GM18858 (cell line): ENCODE measurements at regions not wholly inside any gene's neighbourhood (a gene's known extent, or its start where the extent isn't known, plus 50 kb on each side); places are given as distances from the start of the nearest gene placed in this dataset.

Experiments
- ATAC-seq: cut with Tn5 transposase; IDR thresholded peaks from one replicate; pipeline ENCODE4 v1.9.1; 2021; ENCODE audit not compliant: unreplicated experiment

DNA sequence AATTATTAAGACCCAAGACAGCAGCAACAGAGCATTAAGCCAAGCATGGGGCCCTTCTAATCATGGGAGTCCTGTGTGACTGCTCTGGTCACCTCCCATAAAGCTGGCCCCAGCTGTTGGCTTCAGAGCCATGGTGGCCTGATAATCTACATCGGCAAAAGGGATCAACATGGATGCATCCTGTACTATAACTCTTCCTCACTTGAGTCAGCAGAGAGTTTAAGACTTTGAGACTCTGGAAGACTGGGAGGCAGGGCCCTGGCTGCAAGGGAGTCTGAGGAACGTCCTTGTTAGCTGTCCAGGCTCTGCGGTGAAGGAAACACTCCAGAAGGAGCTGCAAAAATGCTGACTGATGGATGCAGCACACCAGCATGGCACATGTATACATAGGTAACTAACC is 95.0 kb upstream of the KIAA1217 start:
- ATAC-seq, result no peak

DNA sequence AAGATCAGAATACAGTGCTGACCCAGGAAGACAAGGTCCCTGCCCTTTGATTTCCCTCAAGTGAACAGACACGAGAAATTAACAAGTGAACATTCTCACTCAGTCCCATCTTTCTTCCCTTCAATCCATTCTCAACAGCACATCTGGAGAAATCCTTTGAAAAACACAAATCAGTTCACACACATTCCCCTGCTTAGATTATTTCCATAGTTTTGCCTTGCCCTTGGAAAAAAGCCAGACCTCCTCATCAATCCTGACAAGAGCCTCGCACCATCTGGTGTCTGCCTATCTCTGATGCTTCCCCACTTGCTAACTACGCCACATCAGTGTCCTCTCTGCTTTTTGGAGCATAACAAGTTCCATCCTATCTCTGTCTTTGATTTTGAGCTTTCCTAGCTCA is 94.4 kb upstream of the KIAA1217 start:
- no peak for ATAC-seq

DNA sequence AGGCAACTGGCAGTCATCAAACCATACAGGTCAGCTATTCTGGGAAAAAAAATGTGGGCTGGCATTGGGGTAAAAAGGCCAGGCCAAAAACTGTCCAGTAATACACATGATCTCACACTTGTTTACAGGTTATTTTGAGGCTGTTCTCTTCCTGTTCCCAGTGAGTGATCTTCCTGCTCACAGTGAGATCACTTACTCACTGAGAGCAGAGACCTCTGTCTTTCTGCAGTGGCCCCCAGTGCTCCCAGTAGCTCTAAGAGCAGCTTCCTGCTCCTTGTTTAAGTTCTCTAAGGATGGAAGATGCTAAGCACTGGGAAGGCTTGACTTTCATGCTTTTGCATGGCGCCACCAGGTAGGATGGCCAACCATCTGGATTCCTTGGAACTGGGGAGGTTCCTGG is 93.5 kb upstream of the KIAA1217 start:
- ATAC-seq, result no peak

DNA sequence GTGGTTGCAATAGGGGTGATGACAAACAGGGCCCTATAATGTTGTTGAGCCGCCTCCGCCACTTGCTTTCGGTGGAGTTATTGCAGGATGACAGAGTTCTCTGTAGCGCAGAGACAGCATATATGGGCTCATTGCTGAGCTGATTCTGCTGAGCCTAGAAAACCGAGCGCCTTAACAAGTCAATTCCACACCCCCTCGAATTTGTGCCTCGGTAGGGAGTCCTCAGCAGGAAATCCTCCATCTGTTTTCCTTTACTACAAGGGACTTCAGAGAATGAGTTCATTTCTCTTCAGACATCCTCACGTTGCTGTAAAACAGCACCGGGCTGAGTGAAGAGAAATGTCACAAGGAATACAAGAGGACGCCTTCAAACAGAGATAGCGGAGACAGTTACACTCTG is 90.7 kb upstream of the KIAA1217 start:
- no peak for ATAC-seq

DNA sequence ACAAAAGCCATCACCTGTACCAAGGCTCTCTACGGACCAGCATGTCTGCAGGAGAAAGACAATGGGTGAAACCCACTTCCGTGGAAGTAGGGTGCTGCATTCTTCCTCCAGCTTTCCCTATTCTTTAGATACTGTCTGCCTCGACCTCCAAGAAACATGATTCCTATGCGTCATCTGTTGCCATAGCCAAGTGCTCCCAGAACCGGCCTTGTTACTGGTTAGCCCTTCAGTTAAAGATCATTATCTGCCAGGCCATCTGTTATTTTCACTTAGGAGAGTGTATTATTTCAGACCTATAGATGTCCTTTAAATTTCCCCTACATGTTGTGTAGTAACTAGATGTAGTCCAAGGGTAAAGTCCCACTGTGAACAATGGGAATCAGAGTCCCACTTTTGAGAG is 89.0 kb upstream of the KIAA1217 start:
- ATAC-seq, result no peak

DNA sequence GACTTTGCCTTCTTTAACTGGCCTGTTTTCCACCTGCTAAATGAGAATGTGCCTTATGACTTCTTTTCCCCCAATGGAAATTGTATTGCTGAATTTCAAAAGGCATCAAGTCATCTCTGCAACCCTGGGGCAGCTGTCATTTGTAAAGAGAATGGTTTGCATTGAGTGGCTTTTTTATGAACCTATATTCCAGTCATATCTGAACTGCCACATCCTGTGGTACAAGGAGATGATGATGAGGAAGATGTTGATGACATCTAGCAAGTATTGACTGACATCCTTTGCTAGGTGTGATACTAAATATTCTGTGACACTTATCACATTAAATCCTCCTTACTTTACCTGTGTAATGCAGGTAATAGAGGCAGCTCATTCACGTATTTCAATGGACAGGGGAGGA is 88.3 kb upstream of the KIAA1217 start:
- ATAC-seq, result no peak

DNA sequence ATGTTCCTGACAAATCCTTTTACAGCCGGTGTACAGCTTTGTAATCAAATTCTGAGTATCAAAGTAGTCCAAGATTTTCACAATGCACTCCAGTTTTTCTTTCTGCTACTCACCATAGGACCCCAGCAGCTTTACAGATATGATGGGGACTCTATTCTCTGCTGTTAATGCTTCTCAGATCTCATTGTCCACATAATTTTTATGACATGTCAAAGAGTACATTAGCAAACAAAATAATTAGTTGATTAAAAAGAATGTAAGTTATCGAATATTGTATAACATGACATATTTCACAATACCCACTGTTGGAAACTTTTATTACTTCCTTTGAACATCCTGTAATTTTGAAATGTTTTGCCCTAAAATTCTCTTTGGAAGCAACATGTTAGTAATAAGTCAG is 81.4 kb upstream of the KIAA1217 start:
- ATAC-seq, result no peak

DNA sequence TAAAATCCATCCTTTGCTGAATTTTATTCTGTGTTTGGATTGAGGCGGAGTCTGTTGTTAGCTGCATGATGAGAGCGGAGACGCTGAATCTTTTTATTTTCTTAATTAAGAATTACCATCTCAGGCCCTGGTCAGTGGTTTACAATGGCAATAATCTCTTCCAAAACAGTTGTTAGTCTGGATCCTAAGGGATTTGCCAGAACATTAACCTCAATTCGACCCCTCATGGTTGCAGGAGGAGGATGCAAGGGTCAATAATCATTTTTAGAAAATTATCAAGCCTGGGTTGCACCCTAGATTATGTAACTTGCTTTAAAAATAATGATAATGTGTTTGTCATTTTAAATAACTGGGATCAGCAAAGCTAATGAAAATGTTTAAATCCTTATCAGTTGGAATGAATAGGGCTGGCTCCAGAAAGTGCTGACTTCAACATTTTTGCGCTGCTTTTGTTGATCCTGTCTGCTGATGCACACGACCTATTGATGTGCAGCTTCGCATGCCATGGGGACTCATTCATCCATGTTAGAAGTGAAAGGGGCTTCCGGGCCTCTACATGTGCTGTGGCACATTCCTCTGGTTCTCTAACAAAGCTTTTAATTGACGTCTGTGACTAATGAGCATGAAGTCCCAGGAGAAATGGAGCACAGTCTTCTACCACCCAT is 80.7 kb upstream of the KIAA1217 start:
- no peak for ATAC-seq

DNA sequence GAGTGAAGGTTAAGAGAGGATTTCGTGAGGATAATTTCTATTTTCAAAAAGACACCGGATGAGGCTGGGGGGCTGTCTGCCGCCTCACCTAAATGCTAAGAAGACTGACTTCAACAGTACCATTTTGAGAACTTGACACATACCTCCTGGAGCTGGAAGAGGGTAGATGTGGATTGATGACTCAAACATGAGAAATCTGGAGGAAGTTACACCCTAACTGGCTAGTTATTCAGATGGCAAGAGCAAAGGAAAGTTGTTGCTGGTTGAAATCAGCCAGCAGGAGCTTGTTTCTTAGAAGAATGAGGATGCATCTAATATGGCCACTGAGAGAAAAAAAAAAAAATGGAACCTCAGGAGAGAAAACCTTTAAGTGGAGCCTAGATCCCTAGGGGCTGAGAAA is 76.2 kb upstream of the KIAA1217 start:
- ATAC-seq, result no peak

DNA sequence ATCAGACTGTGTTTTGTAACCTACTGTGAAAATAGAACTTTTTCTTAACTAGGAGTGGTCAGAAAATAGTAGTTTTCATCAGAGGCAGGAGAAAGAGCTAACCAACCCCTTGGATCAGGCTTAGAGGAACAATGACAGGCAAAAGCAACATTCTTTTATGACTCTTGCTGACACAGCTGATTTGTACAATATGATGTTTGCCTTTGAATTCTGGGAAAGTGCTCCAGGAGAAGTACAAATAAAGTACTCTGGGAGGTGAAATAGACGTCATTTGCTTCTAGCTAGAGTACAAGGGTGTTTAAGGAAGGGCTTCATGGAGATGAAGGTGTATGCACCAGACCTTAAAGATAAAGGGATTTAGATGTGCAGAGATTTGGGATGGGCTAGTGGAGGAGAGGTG is 75.1 kb upstream of the KIAA1217 start:
- no peak for ATAC-seq

DNA sequence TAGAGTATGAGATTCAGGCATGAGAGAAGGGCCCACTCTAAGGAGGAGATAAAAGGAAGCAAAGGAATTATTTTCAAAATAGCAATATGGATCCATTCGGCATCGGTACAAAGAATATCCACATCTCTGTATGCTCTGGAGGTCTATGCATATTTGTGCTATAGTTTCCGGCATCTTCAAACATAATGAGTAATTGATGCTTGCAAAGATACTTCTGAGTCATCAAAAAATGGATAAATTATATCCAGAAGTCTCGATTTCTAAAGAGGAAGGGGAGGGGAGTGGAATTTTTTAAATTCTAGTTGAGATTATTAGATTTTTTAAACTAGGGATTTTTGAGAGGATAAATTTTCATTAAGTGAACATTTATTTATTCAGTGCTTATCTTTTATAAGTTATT is 72.9 kb upstream of the KIAA1217 start:
- no peak for ATAC-seq

DNA sequence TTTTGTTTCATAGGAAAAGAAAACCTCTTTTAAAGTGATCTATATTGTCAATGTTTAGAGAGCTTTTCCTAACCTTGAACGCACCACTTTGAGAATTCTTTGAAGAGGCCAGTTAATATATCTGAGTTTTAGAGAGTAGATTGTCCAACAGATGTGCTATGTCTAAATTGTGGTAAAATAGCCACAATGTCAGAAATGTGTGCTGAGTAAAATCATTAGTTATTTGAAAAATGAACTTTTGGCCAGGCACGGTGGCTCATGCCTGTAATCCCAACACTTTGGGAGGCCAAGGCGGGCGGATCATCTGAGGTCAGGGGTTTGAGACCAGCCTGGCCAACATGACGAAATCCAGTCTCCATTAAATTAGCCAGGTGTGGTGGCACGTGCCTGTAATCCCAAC is 61.6 kb upstream of the KIAA1217 start:
- ATAC-seq, result no peak

DNA sequence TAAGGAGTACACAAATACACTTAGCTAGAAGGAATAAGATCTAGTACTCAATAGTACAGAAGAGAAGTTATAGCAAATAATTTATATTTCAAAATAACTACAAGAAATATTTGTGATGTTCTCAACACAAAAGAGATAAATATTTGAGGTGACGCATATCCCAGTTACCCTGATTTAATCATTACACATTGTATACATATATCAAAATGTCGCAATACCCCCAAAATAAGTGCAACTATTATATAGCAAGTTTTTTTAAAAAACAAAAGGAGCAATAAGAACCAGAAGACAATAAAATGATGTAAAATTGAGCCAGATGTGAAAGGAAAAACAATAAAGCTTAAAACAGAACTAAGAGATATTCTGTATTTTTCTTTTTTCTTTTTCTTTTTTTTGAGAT is 59.3 kb upstream of the KIAA1217 start:
- no peak for ATAC-seq

DNA sequence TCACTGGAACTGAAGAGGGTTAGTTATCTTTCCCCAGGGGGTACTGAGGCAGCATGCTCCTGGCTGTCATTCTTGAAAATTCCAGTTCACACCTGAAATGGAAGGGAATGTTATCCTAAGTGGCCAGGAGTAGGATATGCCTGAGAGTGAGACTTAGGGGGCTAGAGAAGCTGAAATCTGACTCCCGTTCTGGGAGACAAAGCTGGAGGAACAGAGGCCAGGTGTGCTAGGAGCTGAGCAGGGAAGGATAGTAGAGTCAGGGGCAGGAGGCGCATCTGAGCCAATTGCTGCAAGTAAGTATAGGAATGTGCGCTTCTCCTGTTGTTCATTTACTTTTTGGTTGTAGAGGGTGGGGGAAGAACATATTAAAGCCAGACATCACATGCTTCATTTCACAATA is 58.1 kb upstream of the KIAA1217 start:
- no peak for ATAC-seq

DNA sequence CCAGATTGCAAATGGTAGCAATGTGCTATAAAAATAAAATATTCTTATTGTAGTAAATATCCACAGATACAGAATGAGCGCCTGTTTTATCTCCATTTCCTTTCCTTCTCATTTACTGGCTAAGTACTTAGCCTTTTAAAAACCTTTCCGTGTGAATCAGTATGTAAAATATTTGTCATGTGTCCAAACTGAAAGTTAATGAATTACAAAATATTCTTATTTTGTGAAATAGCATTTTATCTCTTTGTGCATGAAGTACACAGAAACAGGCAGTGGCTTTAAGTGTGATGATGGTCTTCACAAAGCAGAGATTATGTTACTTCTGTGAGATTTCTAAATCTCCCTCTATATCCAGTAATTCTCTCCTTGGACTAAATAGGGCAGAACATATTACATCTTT is 56.7 kb upstream of the KIAA1217 start:
- no peak for ATAC-seq

DNA sequence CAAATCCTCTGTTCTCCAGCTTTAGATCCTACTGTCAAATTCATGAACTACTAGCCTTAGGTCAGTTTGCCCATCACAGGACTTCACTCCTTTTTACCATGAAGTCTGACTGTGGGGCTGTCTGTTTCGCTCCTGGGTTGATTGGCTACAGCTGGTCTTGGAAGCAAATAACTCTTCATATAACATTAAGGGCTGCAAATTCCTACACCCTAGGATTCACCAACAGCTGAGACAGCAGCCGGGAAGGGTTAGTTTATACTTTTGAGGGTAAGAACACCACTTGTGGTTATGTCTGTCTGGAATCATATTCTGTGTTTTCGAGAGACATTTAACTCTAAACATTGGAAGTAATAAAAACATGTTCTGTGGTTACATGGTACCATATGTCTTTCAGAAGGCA is 55.9 kb upstream of the KIAA1217 start:
- no peak for ATAC-seq

DNA sequence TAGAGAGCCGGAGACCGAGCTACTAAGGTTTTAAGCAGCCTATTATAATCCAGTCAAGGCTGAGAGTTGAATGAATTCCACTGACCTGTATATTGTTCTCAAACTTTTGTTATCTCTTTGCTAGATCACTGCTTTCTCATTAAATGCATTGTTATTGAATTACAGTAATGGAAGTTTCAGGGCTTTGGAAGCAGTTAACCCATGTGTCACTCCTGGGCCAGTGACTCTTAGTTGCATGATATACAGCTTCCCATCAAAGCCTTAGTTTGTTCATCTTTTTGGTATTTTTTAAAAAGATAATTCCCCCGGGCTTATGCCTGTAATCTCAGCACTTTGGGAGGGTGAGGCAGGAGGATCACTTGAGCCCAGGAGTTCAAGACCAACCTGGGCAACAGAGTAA is 55.4 kb upstream of the KIAA1217 start:
- ATAC-seq, result no peak

DNA sequence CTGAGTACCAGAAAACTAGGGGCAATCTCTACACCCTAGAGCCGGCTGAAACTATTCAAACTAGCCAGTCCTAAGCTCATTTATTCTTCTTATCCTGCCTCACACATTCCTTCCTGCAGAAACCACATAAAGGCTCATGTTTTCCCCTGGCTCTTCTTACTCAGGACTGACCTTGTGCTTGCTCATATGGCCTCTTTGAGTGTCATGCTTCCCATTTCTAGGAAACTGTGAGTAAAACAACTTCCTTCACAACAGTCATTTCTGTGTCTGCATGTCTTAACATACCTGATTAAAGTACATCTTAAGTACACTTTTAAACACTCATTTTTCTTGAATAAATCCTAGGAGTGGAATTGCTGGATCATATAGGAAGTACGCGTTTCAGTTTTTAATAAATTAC is 52.3 kb upstream of the KIAA1217 start:
- ATAC-seq, result no peak

DNA sequence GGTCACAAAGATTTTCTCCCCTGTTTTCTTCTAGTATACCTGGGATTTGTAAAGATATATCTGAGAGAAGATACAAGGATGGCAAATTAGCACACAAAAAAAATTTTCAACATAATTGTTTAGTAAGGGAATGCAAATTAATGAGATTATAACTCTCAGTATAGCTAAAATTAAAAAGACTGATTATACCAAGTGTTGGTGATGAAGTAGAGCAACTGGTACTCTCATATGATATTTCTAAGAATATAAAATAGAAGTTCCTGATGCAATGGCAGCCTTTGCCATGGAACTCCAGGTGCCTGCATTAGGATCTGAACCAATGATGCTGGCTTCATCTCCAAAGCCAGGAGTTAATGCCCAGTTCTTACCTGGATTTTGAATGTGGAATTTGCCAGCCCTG is 51.4 kb upstream of the KIAA1217 start:
- ATAC-seq, result no peak
